ENCODE measurements at regions not wholly inside any gene's neighbourhood (a gene's known extent, or its start where the extent isn't known, plus 50 kb on each side); places are given as distances from the start of the nearest gene placed in this dataset.

DNA sequence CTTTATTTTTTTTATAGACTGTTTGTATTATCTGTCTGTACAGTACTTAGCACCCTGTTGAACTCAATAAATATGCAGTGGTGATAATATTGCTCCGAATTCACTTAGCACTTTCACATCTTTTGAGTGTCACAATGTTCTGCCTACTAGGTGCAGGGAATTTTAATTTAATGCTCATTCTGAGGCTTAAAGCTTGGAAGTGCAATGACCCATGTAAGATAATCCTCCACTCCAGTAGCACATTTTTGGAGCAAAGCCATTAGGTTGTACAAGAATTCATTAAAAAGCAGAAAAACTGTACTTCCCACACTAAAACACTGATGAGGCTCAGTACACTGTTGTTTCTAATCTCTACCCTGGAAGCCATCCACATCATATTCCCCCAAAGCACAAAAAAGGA lies 255.3 kb upstream of the MTNR1B start:
- TF ChIP-seq TCF12 (IDR thresholded peaks at IDR 0.05; ENCODE audit: low read depth) (no peak), CREB1 (IDR thresholded peaks at IDR 0.05; ENCODE audit: low read depth) (no peak), CEBPB (IDR thresholded peaks at IDR 0.05) (no peak), TAF1 (IDR thresholded peaks at IDR 0.05; ENCODE audit: low read depth) (no peak), YY1 (IDR thresholded peaks at IDR 0.05; ENCODE audit: low read depth) (no peak), EP300 (IDR thresholded peaks at IDR 0.05; ENCODE audit: borderline replicate concordance) (no peak), EGR1 (IDR thresholded peaks at IDR 0.05) (no peak), TEAD4 (IDR thresholded peaks at IDR 0.05) (no peak)
- TF ChIP-seq, protein P1, sequence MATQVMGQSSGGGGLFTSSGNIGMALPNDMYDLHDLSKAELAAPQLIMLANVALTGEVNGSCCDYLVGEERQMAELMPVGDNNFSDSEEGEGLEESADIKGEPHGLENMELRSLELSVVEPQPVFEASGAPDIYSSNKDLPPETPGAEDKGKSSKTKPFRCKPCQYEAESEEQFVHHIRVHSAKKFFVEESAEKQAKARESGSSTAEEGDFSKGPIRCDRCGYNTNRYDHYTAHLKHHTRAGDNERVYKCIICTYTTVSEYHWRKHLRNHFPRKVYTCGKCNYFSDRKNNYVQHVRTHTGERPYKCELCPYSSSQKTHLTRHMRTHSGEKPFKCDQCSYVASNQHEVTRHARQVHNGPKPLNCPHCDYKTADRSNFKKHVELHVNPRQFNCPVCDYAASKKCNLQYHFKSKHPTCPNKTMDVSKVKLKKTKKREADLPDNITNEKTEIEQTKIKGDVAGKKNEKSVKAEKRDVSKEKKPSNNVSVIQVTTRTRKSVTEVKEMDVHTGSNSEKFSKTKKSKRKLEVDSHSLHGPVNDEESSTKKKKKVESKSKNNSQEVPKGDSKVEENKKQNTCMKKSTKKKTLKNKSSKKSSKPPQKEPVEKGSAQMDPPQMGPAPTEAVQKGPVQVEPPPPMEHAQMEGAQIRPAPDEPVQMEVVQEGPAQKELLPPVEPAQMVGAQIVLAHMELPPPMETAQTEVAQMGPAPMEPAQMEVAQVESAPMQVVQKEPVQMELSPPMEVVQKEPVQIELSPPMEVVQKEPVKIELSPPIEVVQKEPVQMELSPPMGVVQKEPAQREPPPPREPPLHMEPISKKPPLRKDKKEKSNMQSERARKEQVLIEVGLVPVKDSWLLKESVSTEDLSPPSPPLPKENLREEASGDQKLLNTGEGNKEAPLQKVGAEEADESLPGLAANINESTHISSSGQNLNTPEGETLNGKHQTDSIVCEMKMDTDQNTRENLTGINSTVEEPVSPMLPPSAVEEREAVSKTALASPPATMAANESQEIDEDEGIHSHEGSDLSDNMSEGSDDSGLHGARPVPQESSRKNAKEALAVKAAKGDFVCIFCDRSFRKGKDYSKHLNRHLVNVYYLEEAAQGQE (IDR thresholded peaks at IDR 0.05; ENCODE audit: low read depth), result no peak
- TF ChIP-seq, protein P2, sequence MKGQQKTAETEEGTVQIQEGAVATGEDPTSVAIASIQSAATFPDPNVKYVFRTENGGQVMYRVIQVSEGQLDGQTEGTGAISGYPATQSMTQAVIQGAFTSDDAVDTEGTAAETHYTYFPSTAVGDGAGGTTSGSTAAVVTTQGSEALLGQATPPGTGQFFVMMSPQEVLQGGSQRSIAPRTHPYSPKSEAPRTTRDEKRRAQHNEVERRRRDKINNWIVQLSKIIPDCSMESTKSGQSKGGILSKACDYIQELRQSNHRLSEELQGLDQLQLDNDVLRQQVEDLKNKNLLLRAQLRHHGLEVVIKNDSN (IDR thresholded peaks at IDR 0.05), result no peak
- TF ChIP-seq, protein P3, sequence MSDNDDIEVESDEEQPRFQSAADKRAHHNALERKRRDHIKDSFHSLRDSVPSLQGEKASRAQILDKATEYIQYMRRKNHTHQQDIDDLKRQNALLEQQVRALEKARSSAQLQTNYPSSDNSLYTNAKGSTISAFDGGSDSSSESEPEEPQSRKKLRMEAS (IDR thresholded peaks at IDR 0.05), result no peak
